ENCODE measurements at regions not wholly inside any gene's neighbourhood (a gene's known extent, or its start where the extent isn't known, plus 50 kb on each side); places are given as distances from the start of the nearest gene placed in this dataset.

DNA sequence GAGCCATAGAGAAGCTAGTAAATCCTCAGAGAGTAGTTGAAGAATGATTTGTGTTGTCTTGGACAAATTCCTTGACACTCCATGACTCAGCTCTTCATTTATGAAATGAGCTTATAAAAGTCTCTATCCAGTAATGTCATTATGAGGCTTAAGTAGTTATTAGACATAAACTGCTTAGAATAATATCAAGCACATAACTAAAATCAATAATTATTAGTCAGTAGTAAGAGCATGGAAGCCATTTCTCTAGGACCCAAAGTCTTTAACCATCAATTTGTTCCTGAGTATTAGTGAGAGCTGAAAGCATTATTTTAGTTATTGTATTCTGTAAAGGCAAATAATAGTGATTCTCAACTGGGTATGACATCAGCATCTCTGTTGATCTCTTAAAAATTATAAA is 1140.2 kb downstream of the HACE1 start:
- TF ChIP-seq CTCF (IDR thresholded peaks at IDR 0.05), result no peak
- no peak for TF ChIP-seq EP300 (IDR thresholded peaks at IDR 0.05)
